ENCODE measurements at regions not wholly inside any gene's neighbourhood (a gene's known extent, or its start where the extent isn't known, plus 50 kb on each side); places are given as distances from the start of the nearest gene placed in this dataset.

DNA sequence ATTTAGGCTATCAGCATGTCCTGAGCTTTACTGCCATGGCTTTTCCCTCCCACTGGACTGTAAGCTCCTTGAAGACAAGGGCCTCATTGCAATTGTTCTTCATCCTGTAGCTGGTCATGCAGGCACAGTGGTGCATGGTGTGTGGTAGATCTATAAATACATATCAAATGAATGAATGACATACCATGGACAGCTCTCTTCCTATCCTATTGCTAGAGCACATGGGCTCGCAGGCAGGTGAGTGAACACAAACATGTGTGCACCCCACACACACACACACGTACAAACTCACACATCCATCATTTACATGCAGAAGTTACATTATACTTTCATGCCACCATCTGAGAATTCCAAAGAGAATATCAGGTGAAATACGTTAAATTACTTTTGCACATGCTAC, 172.9 kb upstream of the RUNX1 start:
- Histone ChIP-seq H3K27me3 (no peaks in the 10 kb centered on the region), H3K27ac (peak overlapping the region in 1 of 4 donors; percentile 40), H3K36me3 (no peaks in the 10 kb centered on the region), H3K9me3 (no peaks in the 10 kb centered on the region), H3K4me3 (no peak overlapping the region), H3K4me1 (peaks cover 0 to 13% (median 4%) of the 10 kb centered on the region in 4 donors)
- no peak for DNase-seq (ENCODE audit: low spot score in 2 of 2)
- 76 to 80% methylated on average over 3 of the region's 3 CpGs for WGBS, 2 donors
- TF ChIP-seq, protein P1, sequence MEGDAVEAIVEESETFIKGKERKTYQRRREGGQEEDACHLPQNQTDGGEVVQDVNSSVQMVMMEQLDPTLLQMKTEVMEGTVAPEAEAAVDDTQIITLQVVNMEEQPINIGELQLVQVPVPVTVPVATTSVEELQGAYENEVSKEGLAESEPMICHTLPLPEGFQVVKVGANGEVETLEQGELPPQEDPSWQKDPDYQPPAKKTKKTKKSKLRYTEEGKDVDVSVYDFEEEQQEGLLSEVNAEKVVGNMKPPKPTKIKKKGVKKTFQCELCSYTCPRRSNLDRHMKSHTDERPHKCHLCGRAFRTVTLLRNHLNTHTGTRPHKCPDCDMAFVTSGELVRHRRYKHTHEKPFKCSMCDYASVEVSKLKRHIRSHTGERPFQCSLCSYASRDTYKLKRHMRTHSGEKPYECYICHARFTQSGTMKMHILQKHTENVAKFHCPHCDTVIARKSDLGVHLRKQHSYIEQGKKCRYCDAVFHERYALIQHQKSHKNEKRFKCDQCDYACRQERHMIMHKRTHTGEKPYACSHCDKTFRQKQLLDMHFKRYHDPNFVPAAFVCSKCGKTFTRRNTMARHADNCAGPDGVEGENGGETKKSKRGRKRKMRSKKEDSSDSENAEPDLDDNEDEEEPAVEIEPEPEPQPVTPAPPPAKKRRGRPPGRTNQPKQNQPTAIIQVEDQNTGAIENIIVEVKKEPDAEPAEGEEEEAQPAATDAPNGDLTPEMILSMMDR (IDR thresholded peaks at IDR 0.05), result no peak
- TF ChIP-seq EP300 (IDR thresholded peaks at IDR 0.05) (no peak), POLR2A (IDR thresholded peaks at IDR 0.05) (no peak)

- Histone ChIP-seq H3K27me3 (no peaks in the 10 kb centered on the region), H3K36me3 (no peaks in the 10 kb centered on the region), H3K27ac (no peak overlapping the region), H3K4me3 (no peak overlapping the region), H3K9me3 (no peaks in the 10 kb centered on the region), H3K4me1 (peaks cover 0 to 9% (median 4%) of the 10 kb centered on the region in 4 donors)
- DNase-seq (ENCODE audit: low spot score in 2 of 2), result no peak
- TF ChIP-seq EP300 (IDR thresholded peaks at IDR 0.05) (no peak), POLR2A (IDR thresholded peaks at IDR 0.05) (no peak)
- TF ChIP-seq, protein P1 (IDR thresholded peaks at IDR 0.05), result no peak
- WGBS, 2 donors, result 94 to 100% methylated on average over 1 of the region's 1 CpG
Observed at GRCh38 chr21:35220301-35220700, 171.2 kb upstream of the RUNX1 start.

- TF ChIP-seq, protein P1 (IDR thresholded peaks at IDR 0.05), result no peak
- TF ChIP-seq EP300 (IDR thresholded peaks at IDR 0.05), result no peak
- no peak for TF ChIP-seq POLR2A (IDR thresholded peaks at IDR 0.05)
- Histone ChIP-seq H3K4me1 (peaks cover 0 to 9% (median 4%) of the 10 kb centered on the region in 4 donors), H3K27ac (no peak overlapping the region), H3K9me3 (no peaks in the 10 kb centered on the region), H3K36me3 (no peaks in the 10 kb centered on the region), H3K4me3 (no peak overlapping the region), H3K27me3 (no peaks in the 10 kb centered on the region)
- DNase-seq (ENCODE audit: low spot score in 2 of 2), result no peak
- WGBS, 2 donors, result 92 to 94% methylated on average over 2 of the region's 2 CpGs
Observed at GRCh38 chr21:35219719-35220118, 170.6 kb upstream of the RUNX1 start.

DNA sequence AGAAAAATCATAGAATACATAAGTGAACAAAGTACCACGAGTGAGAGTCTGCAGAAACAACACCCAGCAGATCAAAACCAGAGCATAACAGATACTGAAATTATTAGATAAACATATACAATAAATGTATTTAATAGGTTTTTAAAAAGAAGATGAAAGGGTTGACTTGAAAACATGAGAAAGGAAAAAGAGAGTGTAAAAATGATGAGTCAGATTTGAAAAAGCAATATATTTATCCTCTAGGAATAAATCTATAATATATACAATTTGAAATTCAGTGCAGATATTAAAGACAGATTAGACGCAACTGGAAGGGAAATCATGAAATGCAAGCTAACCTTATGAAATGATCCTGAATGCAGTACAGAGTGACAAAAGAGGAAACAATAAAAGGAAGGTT, 170.2 kb upstream of the RUNX1 start:
- Histone ChIP-seq H3K4me1 (peaks cover 0 to 9% (median 4%) of the 10 kb centered on the region in 4 donors), H3K27ac (no peak overlapping the region), H3K4me3 (no peak overlapping the region), H3K27me3 (no peaks in the 10 kb centered on the region), H3K9me3 (no peaks in the 10 kb centered on the region), H3K36me3 (no peaks in the 10 kb centered on the region)
- 89 to 97% methylated on average over 2 of the region's 2 CpGs for WGBS, 2 donors
- no peak for TF ChIP-seq EP300 (IDR thresholded peaks at IDR 0.05)
- no peak for TF ChIP-seq POLR2A (IDR thresholded peaks at IDR 0.05)
- TF ChIP-seq, protein P1 (IDR thresholded peaks at IDR 0.05), result no peak
- DNase-seq (ENCODE audit: low spot score in 2 of 2), result no peak

DNA sequence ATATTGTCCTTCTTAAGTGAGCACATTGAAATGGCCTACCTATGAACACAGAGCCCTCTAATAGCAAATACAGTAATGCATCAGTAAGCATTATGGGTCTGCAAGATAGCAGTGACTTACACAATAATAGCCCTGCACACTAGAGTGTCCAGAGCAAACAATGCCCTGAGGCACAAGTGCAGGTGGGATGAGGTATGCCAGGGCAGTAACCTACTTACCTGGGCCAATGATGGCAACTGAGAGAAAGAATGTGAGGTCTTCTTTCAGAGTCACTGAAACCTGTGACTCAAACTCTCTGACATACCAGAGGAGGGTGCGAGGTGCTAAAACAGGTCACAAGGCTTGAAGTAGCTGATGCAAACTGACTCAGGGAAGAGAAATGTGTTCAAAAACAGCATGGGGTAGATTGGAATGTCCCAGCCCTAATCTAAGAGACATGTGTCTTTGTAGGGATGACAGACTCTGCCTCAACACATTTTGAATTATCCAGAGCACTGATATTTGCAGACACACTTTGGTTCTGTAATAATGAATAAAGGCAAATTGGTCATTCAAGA, 168.5 kb upstream of the RUNX1 start:
- no peak for TF ChIP-seq POLR2A (IDR thresholded peaks at IDR 0.05)
- TF ChIP-seq, protein P1 (IDR thresholded peaks at IDR 0.05), result no peak
- TF ChIP-seq EP300 (IDR thresholded peaks at IDR 0.05), result no peak
- H3K4me1 ChIP-seq, result peaks cover 0 to 5% (median 2%) of the 10 kb centered on the region in 4 donors
- H3K27me3 ChIP-seq, result no peaks in the 10 kb centered on the region
- no peaks in the 10 kb centered on the region for H3K36me3 ChIP-seq
- no peak overlapping the region for H3K4me3 ChIP-seq
- no peak overlapping the region for H3K27ac ChIP-seq
- H3K9me3 ChIP-seq, result no peaks in the 10 kb centered on the region
- no peak for DNase-seq (ENCODE audit: low spot score in 2 of 2)
- 91 to 93% methylated on average over 1 of the region's 1 CpG for WGBS, 2 donors

Measured in tibial nerve (tissue), 4 donors.